ENCODE measurements at regions not wholly inside any gene's neighbourhood (a gene's known extent, or its start where the extent isn't known, plus 50 kb on each side); places are given as distances from the start of the nearest gene placed in this dataset.
"Not testable (repeated sequence)": the region's sequence is repeated elsewhere in the genome, so short reads cannot be mapped to it uniquely, and the experiment has no call there.

GRCh38 chr20:56708991-56709390 lies 79.9 kb downstream of the TFAP2C start:
- Histone ChIP-seq H3K36me3 (no peaks in the 10 kb centered on the region), H3K9me3 (no peaks in the 10 kb centered on the region), H3K27me3 (no peaks in the 10 kb centered on the region), H3K4me1 (no peaks in the 10 kb centered on the region), H3K27ac (no peak overlapping the region), H3K4me3 (no peak overlapping the region)
- DNase-seq (ENCODE audit: low spot score in 2 of 2), result no peak
- intact Hi-C loops (cut with DNase I), result no loop called here
- TF ChIP-seq CTCF (IDR thresholded peaks at IDR 0.05), result no peak

- TF ChIP-seq CTCF (IDR thresholded peaks at IDR 0.05), result no peak
- H3K27me3 ChIP-seq, result no peaks in the 10 kb centered on the region
- intact Hi-C loops (cut with DNase I), result no loop called here
These were observed 81.0 kb downstream of the TFAP2C start for GRCh38 chr20:56710125-56710524.

GRCh38 chr20:56710577-56710976 lies 81.5 kb downstream of the TFAP2C start:
- H3K4me3 ChIP-seq; H3K36me3 ChIP-seq; intact Hi-C loops (cut with DNase I); H3K27ac ChIP-seq; H3K4me1 ChIP-seq; H3K27me3 ChIP-seq; DNase-seq (ENCODE audit: low spot score in 2 of 2); H3K9me3 ChIP-seq: not testable (repeated sequence)

More at GRCh38 chr20:56710125-56710524, 81.0 kb downstream of the TFAP2C start:
- DNase-seq (ENCODE audit: low spot score in 2 of 2), result no peak
- Histone ChIP-seq H3K27ac (no peak overlapping the region), H3K4me3 (no peak overlapping the region), H3K9me3 (no peaks in the 10 kb centered on the region), H3K4me1 (no peaks in the 10 kb centered on the region), H3K36me3 (no peaks in the 10 kb centered on the region)

- no peaks in the 10 kb centered on the region for H3K9me3 ChIP-seq
- no peaks in the 10 kb centered on the region for H3K27me3 ChIP-seq
- H3K4me1 ChIP-seq, result no peaks in the 10 kb centered on the region
- DNase-seq (ENCODE audit: low spot score in 2 of 2), result no peak
- intact Hi-C loops (cut with DNase I), result no loop called here
- TF ChIP-seq CTCF (IDR thresholded peaks at IDR 0.05), result no peak
- no peak overlapping the region for H3K4me3 ChIP-seq
- H3K27ac ChIP-seq, result no peak overlapping the region
- H3K36me3 ChIP-seq, result no peaks in the 10 kb centered on the region
These were observed 81.9 kb downstream of the TFAP2C start for GRCh38 chr20:56711018-56711417.

- intact Hi-C loops (cut with DNase I), result no loop called here
- DNase-seq (ENCODE audit: low spot score in 2 of 2), result no peak
- H3K27me3 ChIP-seq, result no peaks in the 10 kb centered on the region
- H3K4me1 ChIP-seq, result no peaks in the 10 kb centered on the region
- H3K27ac ChIP-seq, result no peak overlapping the region
- H3K9me3 ChIP-seq, result no peaks in the 10 kb centered on the region
- no peaks in the 10 kb centered on the region for H3K36me3 ChIP-seq
- TF ChIP-seq CTCF (IDR thresholded peaks at IDR 0.05), result no peak
- H3K4me3 ChIP-seq, result no peak overlapping the region
These were observed 86.2 kb downstream of the TFAP2C start for GRCh38 chr20:56715309-56715708.

- Histone ChIP-seq H3K36me3 (no peaks in the 10 kb centered on the region), H3K9me3 (no peaks in the 10 kb centered on the region), H3K4me3 (no peak overlapping the region), H3K4me1 (no peaks in the 10 kb centered on the region), H3K27me3 (no peaks in the 10 kb centered on the region), H3K27ac (no peak overlapping the region)
- DNase-seq (ENCODE audit: low spot score in 2 of 2), result no peak
- intact Hi-C loops (cut with DNase I), result no loop called here
- no peak for TF ChIP-seq CTCF (IDR thresholded peaks at IDR 0.05)
These were observed 86.9 kb downstream of the TFAP2C start for GRCh38 chr20:56715902-56716519.

Data from ascending aorta (tissue), 2 donors.